ENCODE measurements at regions not wholly inside any gene's neighbourhood (a gene's known extent, or its start where the extent isn't known, plus 50 kb on each side); places are given as distances from the start of the nearest gene placed in this dataset.

GRCh38 chr15:53295574-53295973 is 463.9 kb downstream of the WDR72 start:
- TF ChIP-seq, protein P1, sequence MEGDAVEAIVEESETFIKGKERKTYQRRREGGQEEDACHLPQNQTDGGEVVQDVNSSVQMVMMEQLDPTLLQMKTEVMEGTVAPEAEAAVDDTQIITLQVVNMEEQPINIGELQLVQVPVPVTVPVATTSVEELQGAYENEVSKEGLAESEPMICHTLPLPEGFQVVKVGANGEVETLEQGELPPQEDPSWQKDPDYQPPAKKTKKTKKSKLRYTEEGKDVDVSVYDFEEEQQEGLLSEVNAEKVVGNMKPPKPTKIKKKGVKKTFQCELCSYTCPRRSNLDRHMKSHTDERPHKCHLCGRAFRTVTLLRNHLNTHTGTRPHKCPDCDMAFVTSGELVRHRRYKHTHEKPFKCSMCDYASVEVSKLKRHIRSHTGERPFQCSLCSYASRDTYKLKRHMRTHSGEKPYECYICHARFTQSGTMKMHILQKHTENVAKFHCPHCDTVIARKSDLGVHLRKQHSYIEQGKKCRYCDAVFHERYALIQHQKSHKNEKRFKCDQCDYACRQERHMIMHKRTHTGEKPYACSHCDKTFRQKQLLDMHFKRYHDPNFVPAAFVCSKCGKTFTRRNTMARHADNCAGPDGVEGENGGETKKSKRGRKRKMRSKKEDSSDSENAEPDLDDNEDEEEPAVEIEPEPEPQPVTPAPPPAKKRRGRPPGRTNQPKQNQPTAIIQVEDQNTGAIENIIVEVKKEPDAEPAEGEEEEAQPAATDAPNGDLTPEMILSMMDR (IDR thresholded peaks at IDR 0.05) = no peak
- no peak for TF ChIP-seq POLR2A (IDR thresholded peaks at IDR 0.05)
